ENCODE measurements at regions not wholly inside any gene's neighbourhood (a gene's known extent, or its start where the extent isn't known, plus 50 kb on each side); places are given as distances from the start of the nearest gene placed in this dataset.

DNA sequence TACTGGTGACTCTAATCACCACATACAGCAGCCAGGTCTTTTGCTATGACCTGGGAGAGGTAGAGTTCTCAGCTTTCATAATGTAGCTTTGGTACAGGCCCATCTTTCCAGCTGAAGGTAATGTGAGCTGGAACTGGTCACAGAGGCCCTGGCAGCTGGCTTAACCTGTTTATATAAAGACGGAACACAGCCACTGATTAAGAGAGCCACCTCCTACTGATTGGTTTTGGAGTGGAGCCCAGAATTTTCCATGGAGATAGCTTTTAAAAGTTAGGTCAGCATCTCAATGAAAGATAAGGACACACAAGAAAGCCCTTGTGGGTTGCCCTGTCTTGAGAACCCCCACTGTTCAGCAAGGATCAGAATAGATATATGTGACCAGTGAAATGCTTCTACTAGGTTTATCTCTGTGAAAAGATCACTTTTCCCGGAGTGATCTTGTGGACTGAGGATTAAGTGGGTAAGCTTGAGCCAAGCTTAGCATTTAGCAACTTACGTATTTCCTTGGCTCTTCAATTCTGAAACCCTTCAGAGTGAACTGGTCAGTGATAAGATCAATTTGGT lies 213.7 kb upstream of the CITED2 start:
- no peak overlapping the region for H3K4me3 Mint-ChIP-seq (ENCODE audit: unreplicated experiment)
- no peak for DNase-seq (ENCODE audit: unreplicated experiment)

DNA sequence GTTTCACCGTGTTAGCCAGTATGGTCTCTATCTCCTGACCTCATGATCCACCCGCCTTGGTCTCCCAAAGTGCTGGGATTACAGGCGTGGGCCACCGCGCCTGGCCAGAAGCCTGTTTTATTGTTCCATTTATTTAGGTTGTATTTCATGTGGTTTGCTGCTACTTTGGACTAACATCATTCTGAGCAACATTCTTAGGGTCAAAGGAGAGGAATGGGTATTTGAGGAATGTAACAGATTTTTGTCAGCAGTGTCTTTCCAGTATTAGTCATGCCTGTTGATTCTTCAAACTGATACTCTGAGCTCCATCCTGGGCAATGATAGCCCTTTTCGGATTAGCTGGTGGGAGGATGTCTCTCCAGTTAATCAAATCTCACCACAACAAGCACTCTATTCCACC lies 213.0 kb upstream of the CITED2 start:
- intact Hi-C loops (cut with micrococcal nuclease), result no loop called here

More for the DNA sequence above, 213.7 kb upstream of the CITED2 start:
- Mint-ChIP-seq H3K9me3 (ENCODE audit: unreplicated experiment) (no peaks in the 10 kb centered on the region), H3K4me1 (ENCODE audit: insufficient read depth, unreplicated experiment) (peaks cover 5% of the 10 kb centered on the region), H3K27me3 (ENCODE audit: insufficient read depth, unreplicated experiment) (no peaks in the 10 kb centered on the region), H3K36me3 (ENCODE audit: insufficient read depth, unreplicated experiment) (no peaks in the 10 kb centered on the region), H3K27ac (ENCODE audit: low read depth, unreplicated experiment) (no peak overlapping the region)
- CTCF ChIA-PET, result interaction anchor here (0.7 kb wide), 1 partner anchor 292 kb away, joined by 5 read pairs; no protein-coding TSS in a partner anchor
- POLR2A ChIA-PET, result interaction anchor here (0.6 to 1.4 kb wide), 4 partner anchors 10 to 214 kb away, joined by 3 to 7 read pairs (median 4); partner anchors contain the start of gene CITED2
- no TSS peak for BruUV-seq (replicated peaks)
- intact Hi-C loops (cut with micrococcal nuclease), result no loop called here
- TF ChIP-seq, protein P1, sequence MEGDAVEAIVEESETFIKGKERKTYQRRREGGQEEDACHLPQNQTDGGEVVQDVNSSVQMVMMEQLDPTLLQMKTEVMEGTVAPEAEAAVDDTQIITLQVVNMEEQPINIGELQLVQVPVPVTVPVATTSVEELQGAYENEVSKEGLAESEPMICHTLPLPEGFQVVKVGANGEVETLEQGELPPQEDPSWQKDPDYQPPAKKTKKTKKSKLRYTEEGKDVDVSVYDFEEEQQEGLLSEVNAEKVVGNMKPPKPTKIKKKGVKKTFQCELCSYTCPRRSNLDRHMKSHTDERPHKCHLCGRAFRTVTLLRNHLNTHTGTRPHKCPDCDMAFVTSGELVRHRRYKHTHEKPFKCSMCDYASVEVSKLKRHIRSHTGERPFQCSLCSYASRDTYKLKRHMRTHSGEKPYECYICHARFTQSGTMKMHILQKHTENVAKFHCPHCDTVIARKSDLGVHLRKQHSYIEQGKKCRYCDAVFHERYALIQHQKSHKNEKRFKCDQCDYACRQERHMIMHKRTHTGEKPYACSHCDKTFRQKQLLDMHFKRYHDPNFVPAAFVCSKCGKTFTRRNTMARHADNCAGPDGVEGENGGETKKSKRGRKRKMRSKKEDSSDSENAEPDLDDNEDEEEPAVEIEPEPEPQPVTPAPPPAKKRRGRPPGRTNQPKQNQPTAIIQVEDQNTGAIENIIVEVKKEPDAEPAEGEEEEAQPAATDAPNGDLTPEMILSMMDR (IDR thresholded peaks at IDR 0.05; ENCODE audit: unreplicated experiment), result no peak

DNA sequence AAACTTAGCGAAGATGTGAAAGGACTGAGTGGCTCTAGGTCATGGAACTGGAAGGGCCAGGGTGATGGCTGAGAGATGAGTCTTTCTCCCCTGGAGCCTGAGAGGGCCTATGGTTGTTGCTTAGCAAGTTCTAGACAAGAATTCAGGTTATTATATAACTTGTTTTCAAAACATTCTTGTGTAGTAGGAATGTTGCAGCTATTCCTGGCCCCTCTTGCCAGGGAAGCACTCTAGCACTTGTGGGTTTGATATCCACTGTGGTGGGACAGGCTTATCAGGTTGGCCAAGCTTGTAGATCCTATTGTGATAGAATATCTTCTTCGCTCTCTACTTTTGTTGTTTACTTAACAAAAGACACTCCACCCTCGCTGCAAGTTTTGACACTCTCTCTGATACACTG lies 211.8 kb upstream of the CITED2 start:
- Mint-ChIP-seq H3K27me3 (ENCODE audit: insufficient read depth, unreplicated experiment) (no peaks in the 10 kb centered on the region), H3K9me3 (ENCODE audit: unreplicated experiment) (no peaks in the 10 kb centered on the region), H3K4me3 (ENCODE audit: unreplicated experiment) (no peak overlapping the region), H3K36me3 (ENCODE audit: insufficient read depth, unreplicated experiment) (no peaks in the 10 kb centered on the region), H3K27ac (ENCODE audit: low read depth, unreplicated experiment) (no peak overlapping the region), H3K4me1 (ENCODE audit: insufficient read depth, unreplicated experiment) (peaks cover 9% of the 10 kb centered on the region)
- no peak for DNase-seq (ENCODE audit: unreplicated experiment)
- intact Hi-C loops (cut with micrococcal nuclease), result no loop called here
- TF ChIP-seq, protein P1 (IDR thresholded peaks at IDR 0.05; ENCODE audit: unreplicated experiment), result no peak
- CTCF ChIA-PET, result no interaction called here
- no TSS peak for BruUV-seq (replicated peaks)
- POLR2A ChIA-PET, result interaction anchor here (0.6 kb wide), 1 partner anchor 174 kb away, joined by 3 read pairs; no protein-coding TSS in a partner anchor

More for the DNA sequence above, 213.0 kb upstream of the CITED2 start:
- no peak overlapping the region for H3K27ac Mint-ChIP-seq (ENCODE audit: low read depth, unreplicated experiment)
- H3K27me3 Mint-ChIP-seq (ENCODE audit: insufficient read depth, unreplicated experiment), result no peaks in the 10 kb centered on the region
- H3K4me3 Mint-ChIP-seq (ENCODE audit: unreplicated experiment), result no peak overlapping the region
- ChIA-PET CTCF (interaction anchor here (0.7 kb wide), 1 partner anchor 293 kb away, joined by 5 read pairs; no protein-coding TSS in a partner anchor), POLR2A (interaction anchor here (0.6 to 1.4 kb wide), 4 partner anchors 11 to 214 kb away, joined by 3 to 7 read pairs (median 4); partner anchors contain the start of gene CITED2)
- TF ChIP-seq, protein P1 (IDR thresholded peaks at IDR 0.05; ENCODE audit: unreplicated experiment), result no peak
- H3K4me1 Mint-ChIP-seq (ENCODE audit: insufficient read depth, unreplicated experiment), result peaks cover 9% of the 10 kb centered on the region
- H3K36me3 Mint-ChIP-seq (ENCODE audit: insufficient read depth, unreplicated experiment), result no peaks in the 10 kb centered on the region
- BruUV-seq (replicated peaks), result no TSS peak
- DNase-seq (ENCODE audit: unreplicated experiment), result peak; percentile 45
- no peaks in the 10 kb centered on the region for H3K9me3 Mint-ChIP-seq (ENCODE audit: unreplicated experiment)

DNA sequence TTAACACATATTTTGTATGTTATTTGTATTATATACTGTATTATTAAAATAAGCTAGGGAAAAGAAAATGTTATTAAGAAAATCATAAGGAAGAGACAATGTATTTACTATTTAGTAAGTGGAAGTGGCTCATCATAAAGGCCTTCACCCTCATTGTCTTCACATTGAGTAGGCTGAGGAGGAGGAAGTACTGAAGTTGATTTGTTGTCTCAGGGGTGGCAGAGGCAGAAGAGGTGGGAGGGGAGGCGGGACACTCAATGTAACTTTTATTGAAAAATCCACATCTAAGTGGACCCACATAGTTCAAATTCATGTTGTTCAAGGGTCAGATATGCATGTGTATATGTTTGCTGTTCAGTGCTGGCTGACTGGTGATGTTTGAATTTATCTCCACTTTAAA lies 210.2 kb upstream of the CITED2 start:
- H3K9me3 Mint-ChIP-seq (ENCODE audit: unreplicated experiment), result no peaks in the 10 kb centered on the region
- H3K36me3 Mint-ChIP-seq (ENCODE audit: insufficient read depth, unreplicated experiment), result no peaks in the 10 kb centered on the region
- no peak overlapping the region for H3K4me3 Mint-ChIP-seq (ENCODE audit: unreplicated experiment)
- H3K4me1 Mint-ChIP-seq (ENCODE audit: insufficient read depth, unreplicated experiment), result peaks cover 9% of the 10 kb centered on the region
- BruUV-seq (replicated peaks), result no TSS peak
- CTCF ChIA-PET, result interaction anchor here (0.7 kb wide), 1 partner anchor 363 kb away, joined by 4 read pairs; no protein-coding TSS in a partner anchor
- H3K27ac Mint-ChIP-seq (ENCODE audit: low read depth, unreplicated experiment), result no peak overlapping the region
- TF ChIP-seq, protein P1 (IDR thresholded peaks at IDR 0.05; ENCODE audit: unreplicated experiment), result no peak
- POLR2A ChIA-PET, result interaction anchor here (0.7 kb wide), 1 partner anchor 1305 kb away, joined by 3 read pairs; no protein-coding TSS in a partner anchor
- intact Hi-C loops (cut with micrococcal nuclease), result no loop called here
- H3K27me3 Mint-ChIP-seq (ENCODE audit: insufficient read depth, unreplicated experiment), result no peaks in the 10 kb centered on the region
- no peak for DNase-seq (ENCODE audit: unreplicated experiment)

Data from MCF 10A (cell line).